Coronary artery (tissue), 2 donors: ENCODE measurements at regions not wholly inside any gene's neighbourhood (a gene's known extent, or its start where the extent isn't known, plus 50 kb on each side); places are given as distances from the start of the nearest gene placed in this dataset.

Experiments
- DNase-seq: peaks from one replicate; pipeline ENCODE4 v3.0.0-alpha.2; 2017; ENCODE audit warnings: low spot score
- H3K27ac ChIP-seq, 2 donors: fragments of 200-600 bp; sonication (generic); one replicate each; pipeline ENCODE4 v1.5.1; 2016 to 2019
- H3K4me3 ChIP-seq: fragments of 200-600 bp; sonication (generic); 2 replicates; pipeline ENCODE4 v1.5.1; 2016; ENCODE audit warnings: mild to moderate bottlenecking, moderate library complexity
- TF ChIP-seq, protein P1 (sequence below): fragments of 200-600 bp; sonication (generic); IDR thresholded peaks from one replicate; pipeline ENCODE4 v1.5.1; 2019; ENCODE audit warnings: antibody characterized with exemption

DNA sequence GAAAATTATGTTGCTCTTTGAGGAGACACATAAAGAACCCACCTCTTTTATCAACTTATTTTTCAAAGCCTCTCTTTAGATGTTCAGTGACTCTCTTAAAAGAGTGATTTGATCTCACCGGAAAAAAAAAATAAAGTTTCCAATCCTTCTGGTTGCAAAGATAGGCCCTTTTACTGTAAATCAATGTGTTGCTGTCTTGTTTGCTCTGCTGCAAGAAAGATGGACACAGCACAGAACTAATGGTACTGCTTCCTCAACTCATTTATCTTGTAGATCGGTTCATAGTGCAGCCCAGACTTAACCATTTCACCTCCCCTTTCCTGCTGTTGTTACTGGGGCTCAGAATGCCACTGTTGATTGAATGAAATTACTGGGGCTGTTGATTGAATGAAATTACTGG lies 388.9 kb upstream of the KLF12 start:
- H3K4me3 ChIP-seq: no peak overlapping the region
- DNase-seq: no peak
- no peak overlapping the region for H3K27ac ChIP-seq
- TF ChIP-seq, protein P1, sequence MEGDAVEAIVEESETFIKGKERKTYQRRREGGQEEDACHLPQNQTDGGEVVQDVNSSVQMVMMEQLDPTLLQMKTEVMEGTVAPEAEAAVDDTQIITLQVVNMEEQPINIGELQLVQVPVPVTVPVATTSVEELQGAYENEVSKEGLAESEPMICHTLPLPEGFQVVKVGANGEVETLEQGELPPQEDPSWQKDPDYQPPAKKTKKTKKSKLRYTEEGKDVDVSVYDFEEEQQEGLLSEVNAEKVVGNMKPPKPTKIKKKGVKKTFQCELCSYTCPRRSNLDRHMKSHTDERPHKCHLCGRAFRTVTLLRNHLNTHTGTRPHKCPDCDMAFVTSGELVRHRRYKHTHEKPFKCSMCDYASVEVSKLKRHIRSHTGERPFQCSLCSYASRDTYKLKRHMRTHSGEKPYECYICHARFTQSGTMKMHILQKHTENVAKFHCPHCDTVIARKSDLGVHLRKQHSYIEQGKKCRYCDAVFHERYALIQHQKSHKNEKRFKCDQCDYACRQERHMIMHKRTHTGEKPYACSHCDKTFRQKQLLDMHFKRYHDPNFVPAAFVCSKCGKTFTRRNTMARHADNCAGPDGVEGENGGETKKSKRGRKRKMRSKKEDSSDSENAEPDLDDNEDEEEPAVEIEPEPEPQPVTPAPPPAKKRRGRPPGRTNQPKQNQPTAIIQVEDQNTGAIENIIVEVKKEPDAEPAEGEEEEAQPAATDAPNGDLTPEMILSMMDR: no peak

DNA sequence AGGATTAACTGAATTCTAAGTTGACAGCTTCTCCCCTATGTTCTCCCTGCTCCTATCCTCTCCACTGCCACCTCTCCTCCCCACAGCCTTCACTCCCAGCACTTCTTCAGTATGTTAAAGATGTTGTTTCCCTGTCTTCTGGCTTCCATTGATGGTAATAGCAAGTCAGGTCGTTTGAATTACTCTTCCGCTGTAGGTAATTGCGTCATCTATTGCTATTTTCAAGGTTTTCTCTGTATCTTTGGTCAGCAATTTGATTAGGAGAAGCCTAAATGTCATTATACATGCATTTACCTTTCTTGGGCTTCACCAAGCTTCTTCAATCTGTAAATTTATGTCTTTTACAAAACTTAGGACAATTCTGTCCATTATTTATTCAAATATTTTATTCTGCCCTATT lies 377.3 kb upstream of the KLF12 start:
- Histone ChIP-seq H3K4me3 (no peak overlapping the region), H3K27ac (no peak overlapping the region)
- no peak for DNase-seq
- TF ChIP-seq, protein P1: no peak

DNA sequence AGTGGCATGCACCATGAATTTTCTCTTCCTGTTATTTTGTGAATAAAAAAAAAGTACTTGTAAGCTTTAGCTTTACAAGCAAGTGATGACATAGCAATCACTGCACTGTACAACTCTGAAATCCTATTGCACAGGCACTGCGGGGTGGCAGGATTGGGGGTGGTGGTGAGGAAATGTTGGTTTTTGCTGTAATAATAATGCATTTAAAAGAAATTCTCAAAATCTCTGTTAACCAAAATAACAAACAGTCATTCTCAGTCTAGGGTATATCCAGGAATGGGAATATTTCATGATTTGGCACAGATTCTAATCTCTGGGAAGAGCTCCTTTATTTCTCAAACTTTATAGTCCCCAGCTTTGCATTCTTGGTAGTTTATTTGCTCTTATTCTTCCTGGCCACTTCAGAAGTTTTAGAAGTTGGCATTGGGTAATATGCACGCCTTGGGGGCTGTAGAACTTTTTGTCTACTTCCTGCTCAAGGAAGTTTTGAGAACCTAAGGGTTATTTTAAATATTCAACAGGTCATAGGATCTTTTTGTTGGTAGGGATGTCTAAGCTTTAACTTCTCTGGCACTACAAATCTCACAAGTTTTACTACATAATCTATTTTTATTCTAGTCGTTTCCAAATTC lies 353.0 kb upstream of the KLF12 start:
- no peak for DNase-seq
- Histone ChIP-seq H3K27ac (no peak overlapping the region), H3K4me3 (no peak overlapping the region)
- TF ChIP-seq, protein P1: no peak

DNA sequence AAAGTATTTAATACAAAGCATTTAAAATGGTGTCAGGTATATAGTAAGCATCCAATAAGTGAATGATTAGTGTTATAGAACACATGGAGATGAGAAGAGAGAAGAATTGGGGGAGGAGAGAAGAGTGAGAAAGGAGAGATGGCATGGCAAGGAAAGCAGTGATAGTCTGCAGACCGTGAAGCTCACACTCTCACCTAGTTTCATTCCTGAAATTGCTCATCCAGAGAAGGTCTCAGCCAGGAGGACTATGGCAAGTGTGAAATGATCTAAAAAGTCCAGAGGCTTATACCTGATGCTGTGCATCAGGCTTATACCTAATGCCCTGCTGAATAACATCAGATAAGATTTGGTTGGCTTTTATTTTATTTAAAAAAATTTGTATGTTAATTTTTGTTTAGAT lies 351.6 kb upstream of the KLF12 start:
- no peak for DNase-seq
- no peak overlapping the region for H3K4me3 ChIP-seq
- H3K27ac ChIP-seq: no peak overlapping the region
- TF ChIP-seq, protein P1: no peak

DNA sequence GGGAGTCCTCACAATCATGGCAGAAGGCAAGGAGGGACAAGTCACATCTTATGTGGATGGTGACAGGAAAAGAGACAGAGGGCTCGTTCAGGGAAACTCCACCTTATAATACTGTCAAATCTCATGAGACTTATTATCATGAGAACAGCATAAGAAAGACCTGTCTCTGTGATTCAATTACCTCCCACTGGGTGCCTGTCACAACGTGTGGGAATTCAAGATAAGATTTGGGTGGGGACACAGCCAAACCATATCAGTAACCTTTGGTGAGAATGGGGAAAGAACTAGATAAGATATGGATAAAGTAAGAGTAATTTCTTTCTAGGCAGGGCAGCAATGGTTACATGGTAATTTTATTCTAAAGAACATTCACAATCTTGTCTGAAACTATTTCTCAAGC lies 344.9 kb upstream of the KLF12 start:
- DNase-seq: no peak
- TF ChIP-seq, protein P1: no peak
- no peak overlapping the region for H3K27ac ChIP-seq
- no peak overlapping the region for H3K4me3 ChIP-seq

DNA sequence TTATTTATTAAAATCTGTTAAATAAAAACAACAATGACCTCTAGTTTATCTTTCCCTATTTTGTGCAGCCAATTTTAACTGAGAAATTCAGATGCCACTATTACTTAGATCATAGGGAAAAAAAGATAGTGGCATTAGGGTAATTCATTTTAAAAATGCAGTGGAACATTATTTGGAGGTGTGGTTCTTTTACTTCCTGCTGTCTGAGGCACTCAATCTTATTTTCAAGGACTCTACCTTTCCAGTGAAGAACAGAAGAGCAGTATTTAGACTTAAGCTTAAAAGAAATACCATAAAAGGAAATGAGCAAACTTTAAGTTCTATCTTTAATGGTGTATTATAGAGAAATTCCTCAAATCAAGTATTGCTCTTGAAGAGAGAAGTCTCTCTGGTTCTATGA lies 342.6 kb upstream of the KLF12 start:
- no peak overlapping the region for H3K4me3 ChIP-seq
- H3K27ac ChIP-seq: no peak overlapping the region
- no peak for DNase-seq
- TF ChIP-seq, protein P1: no peak

DNA sequence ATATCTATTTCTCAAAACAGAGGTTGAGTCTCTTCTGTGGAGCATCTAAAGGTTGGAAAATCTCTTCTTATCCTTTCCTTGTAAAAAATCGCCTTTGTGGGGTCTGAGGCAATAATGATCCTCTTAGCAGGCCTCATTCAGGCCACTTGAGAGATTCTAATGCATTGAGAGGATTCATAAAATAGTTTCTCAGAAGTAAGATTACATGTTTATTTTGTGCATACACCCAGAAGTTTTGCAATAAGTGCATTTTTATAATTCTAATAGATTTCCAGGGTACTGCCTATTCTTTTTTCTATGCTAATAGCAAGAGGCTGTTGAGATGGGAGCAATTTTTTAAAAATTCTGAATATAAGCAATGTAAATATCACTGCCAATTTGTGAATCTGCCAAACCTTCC lies 342.2 kb upstream of the KLF12 start:
- Histone ChIP-seq H3K27ac (no peak overlapping the region), H3K4me3 (no peak overlapping the region)
- TF ChIP-seq, protein P1: no peak
- DNase-seq: no peak
